GM12891 (cell line): ENCODE measurements at regions not wholly inside any gene's neighbourhood (a gene's known extent, or its start where the extent isn't known, plus 50 kb on each side); places are given as distances from the start of the nearest gene placed in this dataset.

Experiments used
- PAX5 ChIP-seq: IDR thresholded peaks from 2 replicates; pipeline ENCODE4 v1.6.1; 2011; ENCODE audit warnings: low read length, moderate library complexity, mild to moderate bottlenecking; ENCODE audit not compliant: insufficient read depth, severe bottlenecking
- POLR2A ChIP-seq: IDR thresholded peaks from 2 replicates; pipeline ENCODE4 v1.6.1; 2011; ENCODE audit warnings: low read depth, low read length, control low read depth
- POLR2AphosphoS5 ChIP-seq: IDR thresholded peaks from 2 replicates; pipeline ENCODE4 v1.6.1; 2011; ENCODE audit warnings: low read depth, low read length, control low read depth
- POU2F2 ChIP-seq: IDR thresholded peaks from 2 replicates; pipeline ENCODE4 v1.6.1; 2011; ENCODE audit warnings: low read depth, mild to moderate bottlenecking, control low read depth, low read length, moderate library complexity
- SPI1 ChIP-seq: IDR thresholded peaks from 2 replicates; pipeline ENCODE4 v1.6.1; 2011; ENCODE audit warnings: low read depth, low read length, control low read depth
- TAF1 ChIP-seq: IDR thresholded peaks from 2 replicates; pipeline ENCODE4 v1.6.1; 2011; ENCODE audit warnings: low read depth, low read length, control low read depth

DNA sequence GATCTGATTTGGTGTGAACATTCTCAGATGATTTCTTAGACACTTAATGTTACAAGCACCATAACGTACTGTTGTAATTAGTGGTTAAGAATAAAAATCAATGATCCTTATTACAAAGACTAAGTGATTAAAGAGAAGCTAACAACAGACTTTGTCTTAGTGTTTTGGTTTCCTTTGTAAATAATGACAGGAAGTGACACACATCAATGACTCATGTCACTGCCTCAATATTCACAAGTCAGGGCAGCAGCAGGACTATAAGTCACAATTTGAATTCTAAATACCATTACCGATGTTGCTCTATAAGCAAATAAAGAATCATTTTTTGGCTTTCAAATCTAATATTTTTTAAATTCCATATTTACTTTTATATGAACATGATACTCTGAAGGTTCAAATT, 115.8 kb upstream of the FAT4 start:
- TF ChIP-seq TAF1 (no peak), POLR2A (no peak), POLR2AphosphoS5 (no peak), POU2F2 (no peak), SPI1 (no peak), PAX5 (no peak)
